HCT116 (cell line): ENCODE measurements at regions not wholly inside any gene's neighbourhood (a gene's known extent, or its start where the extent isn't known, plus 50 kb on each side); places are given as distances from the start of the nearest gene placed in this dataset.

Experiments
- CEBPB ChIP-seq: IDR thresholded peaks from 2 replicates; pipeline ENCODE4 v1.6.1; 2012; ENCODE audit warnings: low read depth
- EGR1 ChIP-seq: IDR thresholded peaks from 2 replicates; pipeline ENCODE4 v1.6.1; 2012; ENCODE audit warnings: low read depth
- EZH2 ChIP-seq: fragments of 200-600 bp; sonication (generic); IDR thresholded peaks from 2 replicates; pipeline ENCODE4 v1.6.1; 2017; ENCODE audit warnings: antibody characterized with exemption, mixed run types
- EZH2phosphoT487 ChIP-seq: fragments of 200-600 bp; IDR thresholded peaks from 2 replicates; pipeline ENCODE4 v1.6.1; 2018; ENCODE audit warnings: antibody characterized with exemption, borderline replicate concordance
- JUND ChIP-seq: IDR thresholded peaks from 2 replicates; pipeline ENCODE4 v1.6.1; 2012
- POLR2A ChIP-seq: IDR thresholded peaks from 2 replicates; pipeline ENCODE4 v1.7.0; 2011; ENCODE audit warnings: borderline replicate concordance; ENCODE audit not compliant: insufficient read depth, insufficient read length; ENCODE audit errors: extremely low read depth
- POLR2AphosphoS5 ChIP-seq: IDR thresholded peaks from 2 replicates; pipeline ENCODE4 v1.6.1; 2011; ENCODE audit warnings: mild to moderate bottlenecking, low read depth, low read length, moderate library complexity
- RAD21 ChIP-seq: IDR thresholded peaks from 2 replicates; pipeline ENCODE4 v1.6.1; 2012; ENCODE audit warnings: low read depth, mild to moderate bottlenecking
- SIN3A ChIP-seq: IDR thresholded peaks from 2 replicates; pipeline ENCODE4 v1.6.1; 2012; ENCODE audit warnings: low read depth
- SP1 ChIP-seq: IDR thresholded peaks from 2 replicates; pipeline ENCODE4 v1.6.1; 2012; ENCODE audit warnings: low read depth
- ZNF274 ChIP-seq: fragments of 200-500 bp; sonication (Bioruptor generic); IDR thresholded peaks from 2 replicates; pipeline ENCODE4 v1.6.1; 2014; ENCODE audit warnings: mild to moderate bottlenecking, low read depth, low read length, inconsistent platforms
- TF ChIP-seq, protein P1 (sequence below), 3 experiments: fragments of 200-600 bp in 1 of 3; sonication (generic) in 1 of 3; IDR thresholded peaks in 2 of 3; conservative IDR thresholded peaks in 1 of 3; 2 replicates each; pipeline ENCODE4 v1.5.1; 2012 to 2017; ENCODE audit warnings: low read depth in 2 of 3, low read length in 2 of 3, antibody characterized with exemption in 1 of 3, borderline replicate concordance in 1 of 3, control low read depth in 1 of 3, mild to moderate bottlenecking in 1 of 3, mixed read lengths in 1 of 3, mixed run types in 1 of 3, moderate library complexity in 1 of 3; ENCODE audit not compliant: insufficient read depth in 1 of 3

DNA sequence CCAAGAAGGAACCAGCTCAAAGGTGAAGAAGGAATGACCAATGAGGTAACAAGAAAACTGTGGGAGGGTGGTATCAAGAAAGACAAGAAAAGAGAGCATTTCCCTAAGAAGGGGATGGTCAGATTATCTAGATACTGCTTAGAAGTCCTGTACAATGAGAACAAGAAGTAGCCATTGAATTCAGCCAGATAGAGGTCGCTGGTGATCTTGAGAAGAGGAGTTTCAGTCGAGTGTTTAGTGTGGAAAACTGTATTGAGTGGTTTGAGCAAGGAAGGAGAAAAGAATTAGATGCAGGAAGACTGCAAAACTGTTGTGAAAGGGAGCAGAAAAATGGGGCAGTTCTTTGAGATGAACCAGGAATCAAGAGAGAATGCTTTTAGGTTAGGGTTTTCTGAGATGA lies 74.6 kb upstream of the FAT3 start:
- TF ChIP-seq POLR2AphosphoS5 (no peak), EZH2phosphoT487 (no peak), RAD21 (no peak), SIN3A (no peak), POLR2A (no peak), ZNF274 (no peak), EZH2 (no peak), CEBPB (no peak), SP1 (no peak), JUND (no peak), EGR1 (no peak)
- TF ChIP-seq, protein P1, sequence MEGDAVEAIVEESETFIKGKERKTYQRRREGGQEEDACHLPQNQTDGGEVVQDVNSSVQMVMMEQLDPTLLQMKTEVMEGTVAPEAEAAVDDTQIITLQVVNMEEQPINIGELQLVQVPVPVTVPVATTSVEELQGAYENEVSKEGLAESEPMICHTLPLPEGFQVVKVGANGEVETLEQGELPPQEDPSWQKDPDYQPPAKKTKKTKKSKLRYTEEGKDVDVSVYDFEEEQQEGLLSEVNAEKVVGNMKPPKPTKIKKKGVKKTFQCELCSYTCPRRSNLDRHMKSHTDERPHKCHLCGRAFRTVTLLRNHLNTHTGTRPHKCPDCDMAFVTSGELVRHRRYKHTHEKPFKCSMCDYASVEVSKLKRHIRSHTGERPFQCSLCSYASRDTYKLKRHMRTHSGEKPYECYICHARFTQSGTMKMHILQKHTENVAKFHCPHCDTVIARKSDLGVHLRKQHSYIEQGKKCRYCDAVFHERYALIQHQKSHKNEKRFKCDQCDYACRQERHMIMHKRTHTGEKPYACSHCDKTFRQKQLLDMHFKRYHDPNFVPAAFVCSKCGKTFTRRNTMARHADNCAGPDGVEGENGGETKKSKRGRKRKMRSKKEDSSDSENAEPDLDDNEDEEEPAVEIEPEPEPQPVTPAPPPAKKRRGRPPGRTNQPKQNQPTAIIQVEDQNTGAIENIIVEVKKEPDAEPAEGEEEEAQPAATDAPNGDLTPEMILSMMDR (IDR thresholded peaks at IDR 0.05 in 2 of 3, conservative IDR thresholded peaks at IDR 0.05 in 1 of 3; ENCODE audit: borderline replicate concordance in 1 of 3, insufficient read depth in 1 of 3, low read depth in 2 of 3, low read length in 2 of 3), result no peak
